Suprapubic skin (tissue), 4 donors: ENCODE measurements at regions not wholly inside any gene's neighbourhood (a gene's known extent, or its start where the extent isn't known, plus 50 kb on each side); places are given as distances from the start of the nearest gene placed in this dataset.

Experiments
- DNase-seq, 2 donors: peaks; one replicate each; pipeline ENCODE4 v3.0.0-alpha.2; 2019; ENCODE audit warnings: low spot score in 2 of 2
- H3K27ac ChIP-seq: fragments of 200-600 bp; sonication (generic); one replicate; pipeline ENCODE4 v1.5.1; 2019
- H3K27me3 ChIP-seq: fragments of 200-600 bp; sonication (generic); one replicate; pipeline ENCODE4 v1.5.1; 2019
- H3K36me3 ChIP-seq: fragments of 200-600 bp; sonication (generic); one replicate; pipeline ENCODE4 v1.5.1; 2019
- H3K4me1 ChIP-seq: fragments of 200-600 bp; sonication (generic); one replicate; pipeline ENCODE4 v1.5.1; 2019
- H3K4me3 ChIP-seq: fragments of 200-600 bp; sonication (generic); one replicate; pipeline ENCODE4 v1.5.1; 2019; ENCODE audit warnings: mild to moderate bottlenecking
- H3K9me3 ChIP-seq: fragments of 200-600 bp; sonication (generic); one replicate; pipeline ENCODE4 v1.5.1; 2019
- CTCF ChIP-seq, 2 donors: fragments of 200-600 bp in 1 of 2; fragments of 450-650 bp in 1 of 2; sonication (generic) in 1 of 2; IDR thresholded peaks; one replicate each; pipeline ENCODE4 v1.5.1; 2016 to 2019; ENCODE audit warnings: antibody characterized with exemption in 2 of 2, mild to moderate bottlenecking in 1 of 2, moderate library complexity in 1 of 2
- EP300 ChIP-seq: sonication (generic); formaldehyde crosslinking; IDR thresholded peaks from one replicate; pipeline ENCODE4 v1.6.1; 2017; ENCODE audit warnings: antibody characterized with exemption
- POLR2A ChIP-seq, 2 donors: fragments of 450-650 bp; IDR thresholded peaks; one replicate each; pipeline ENCODE4 v1.6.1; 2017; ENCODE audit warnings: antibody characterized with exemption in 2 of 2, mild to moderate bottlenecking in 2 of 2, moderate library complexity in 2 of 2
- POLR2AphosphoS5 ChIP-seq, 3 donors: sonication (generic); formaldehyde crosslinking; IDR thresholded peaks; one replicate each; pipeline ENCODE4 v1.6.1; 2017; ENCODE audit warnings: antibody characterized with exemption in 3 of 3
- WGBS: methylation state at CpG from one replicate; pipeline ENCODE4 v1.1.5; 2018; 5-methylcytosine and 5-hydroxymethylcytosine counted together

GRCh38 chr20:7744411-7744810 is 195.8 kb downstream of the HAO1 start:
- WGBS: 91% methylated on average over 1 of the region's 1 CpG
- H3K36me3 ChIP-seq: no peaks in the 10 kb centered on the region
- no peak for TF ChIP-seq CTCF (IDR thresholded peaks at IDR 0.05)
- no peak for TF ChIP-seq POLR2AphosphoS5 (IDR thresholded peaks at IDR 0.05)
- no peak for TF ChIP-seq EP300
- no peak for TF ChIP-seq POLR2A (IDR thresholded peaks at IDR 0.05)
- H3K9me3 ChIP-seq: peaks cover 6% of the 10 kb centered on the region
- no peaks in the 10 kb centered on the region for H3K4me1 ChIP-seq
- no peak overlapping the region for H3K27ac ChIP-seq
- H3K4me3 ChIP-seq: no peak overlapping the region
- no peaks in the 10 kb centered on the region for H3K27me3 ChIP-seq
- no peak for DNase-seq

GRCh38 chr20:7748624-7749023 is 191.6 kb downstream of the HAO1 start:
- Histone ChIP-seq H3K27me3 (no peaks in the 10 kb centered on the region), H3K4me1 (no peaks in the 10 kb centered on the region), H3K4me3 (no peak overlapping the region), H3K9me3 (peaks cover 6% of the 10 kb centered on the region), H3K27ac (no peak overlapping the region), H3K36me3 (no peaks in the 10 kb centered on the region)
- no peak for DNase-seq
- TF ChIP-seq POLR2AphosphoS5 (IDR thresholded peaks at IDR 0.05) (no peak), POLR2A (IDR thresholded peaks at IDR 0.05) (no peak), CTCF (IDR thresholded peaks at IDR 0.05) (no peak), EP300 (no peak)

- no peak for TF ChIP-seq POLR2AphosphoS5 (IDR thresholded peaks at IDR 0.05)
- no peak for TF ChIP-seq EP300
- no peak for TF ChIP-seq CTCF (IDR thresholded peaks at IDR 0.05)
- TF ChIP-seq POLR2A (IDR thresholded peaks at IDR 0.05): no peak
- Histone ChIP-seq H3K4me1 (no peaks in the 10 kb centered on the region), H3K27me3 (no peaks in the 10 kb centered on the region), H3K36me3 (no peaks in the 10 kb centered on the region), H3K4me3 (no peak overlapping the region), H3K27ac (no peak overlapping the region), H3K9me3 (no peaks in the 10 kb centered on the region)
- DNase-seq: no peak
- 96% methylated on average over 1 of the region's 1 CpG for WGBS
Measured at GRCh38 chr20:7754102-7754501, 186.2 kb downstream of the HAO1 start.

GRCh38 chr20:7758406-7758805 is 181.9 kb downstream of the HAO1 start:
- Histone ChIP-seq H3K27me3 (no peaks in the 10 kb centered on the region), H3K36me3 (no peaks in the 10 kb centered on the region), H3K4me1 (no peaks in the 10 kb centered on the region), H3K4me3 (no peak overlapping the region), H3K9me3 (no peaks in the 10 kb centered on the region), H3K27ac (no peak overlapping the region)
- WGBS: 72% methylated on average over 3 of the region's 3 CpGs
- DNase-seq: no peak
- TF ChIP-seq POLR2AphosphoS5 (IDR thresholded peaks at IDR 0.05) (no peak), EP300 (no peak)

GRCh38 chr20:7760247-7761031 is 179.8 kb downstream of the HAO1 start:
- no peak for TF ChIP-seq POLR2AphosphoS5 (IDR thresholded peaks at IDR 0.05)
- TF ChIP-seq EP300: no peak
- TF ChIP-seq POLR2A (IDR thresholded peaks at IDR 0.05): no peak
- TF ChIP-seq CTCF (IDR thresholded peaks at IDR 0.05): no peak
- WGBS: 55% methylated on average over 1 of the region's 1 CpG

More at GRCh38 chr20:7760247-7761031, 179.8 kb downstream of the HAO1 start:
- Histone ChIP-seq H3K9me3 (no peaks in the 10 kb centered on the region), H3K4me1 (no peaks in the 10 kb centered on the region), H3K27ac (no peak overlapping the region), H3K27me3 (no peaks in the 10 kb centered on the region), H3K4me3 (no peak overlapping the region), H3K36me3 (no peaks in the 10 kb centered on the region)
- no peak for DNase-seq
